IMR-90 (cell line): ENCODE measurements at regions not wholly inside any gene's neighbourhood (a gene's known extent, or its start where the extent isn't known, plus 50 kb on each side); places are given as distances from the start of the nearest gene placed in this dataset.

Experiments used
- CTCF ChIP-seq: conservative IDR thresholded peaks from 2 replicates; pipeline ENCODE4 v1.5.1; 2012; ENCODE audit warnings: mild to moderate bottlenecking, low read depth, low read length, improper control_type of control experiment
- RAD21 ChIP-seq: IDR thresholded peaks from 2 replicates; pipeline ENCODE4 v1.6.1; 2012; ENCODE audit warnings: low read length, improper control_type of control experiment
- RCOR1 ChIP-seq: IDR thresholded peaks from 2 replicates; pipeline ENCODE4 v1.6.1; 2012; ENCODE audit warnings: mild to moderate bottlenecking, low read length, improper control_type of control experiment; ENCODE audit not compliant: insufficient replicate concordance

- TF ChIP-seq CTCF (no peak), RCOR1 (no peak), RAD21 (no peak)
Measured at GRCh38 chr10:44675387-44675874, 235.7 kb upstream of the TMEM72 start.
